ENCODE measurements at regions not wholly inside any gene's neighbourhood (a gene's known extent, or its start where the extent isn't known, plus 50 kb on each side); places are given as distances from the start of the nearest gene placed in this dataset.

- no peak for DNase-seq
- Mint-ChIP-seq H3K27ac (no peak overlapping the region), H3K4me3 (no peak overlapping the region), H3K27me3 (no peaks in the 10 kb centered on the region), H3K9me3 (peaks cover 0 to 4% (median 0%) of the 10 kb centered on the region in 3 donors), H3K4me1 (no peaks in the 10 kb centered on the region), H3K36me3 (no peaks in the 10 kb centered on the region)
- Histone ChIP-seq H3K4me3 (ENCODE audit: control insufficient read depth in 1 of 2, extremely low read depth in 1 of 2, low read length in 1 of 2) (no peak overlapping the region), H3K9me3 (no peaks in the 10 kb centered on the region), H3K27ac (ENCODE audit: low read length) (no peak overlapping the region), H3K36me3 (ENCODE audit: control insufficient read depth in 2 of 2, extremely low read depth in 1 of 2, insufficient read depth in 1 of 2, low read length in 1 of 2) (no peaks in the 10 kb centered on the region), H3K4me1 (ENCODE audit: control insufficient read depth in 1 of 2, extremely low read depth in 1 of 2, insufficient read depth in 2 of 2, low read length in 2 of 2) (no peaks in the 10 kb centered on the region), H3K27me3 (replicated peaks in 1 of 2; ENCODE audit: control insufficient read depth in 2 of 2, extremely low read depth in 1 of 2, insufficient read depth in 2 of 2, low read length in 1 of 2) (no peaks in the 10 kb centered on the region)
- ChIA-PET POLR2A (no interaction called here), CTCF (no interaction called here)
- ATAC-seq (replicated peaks in 1 of 4) = no peak
- no CpG with 5 or more reads among the region's 1 CpG for WGBS (ENCODE audit: insufficient coverage)
These were observed 567.3 kb upstream of the ZNF804A start for GRCh38 chr2:184030989-184031388.

DNA sequence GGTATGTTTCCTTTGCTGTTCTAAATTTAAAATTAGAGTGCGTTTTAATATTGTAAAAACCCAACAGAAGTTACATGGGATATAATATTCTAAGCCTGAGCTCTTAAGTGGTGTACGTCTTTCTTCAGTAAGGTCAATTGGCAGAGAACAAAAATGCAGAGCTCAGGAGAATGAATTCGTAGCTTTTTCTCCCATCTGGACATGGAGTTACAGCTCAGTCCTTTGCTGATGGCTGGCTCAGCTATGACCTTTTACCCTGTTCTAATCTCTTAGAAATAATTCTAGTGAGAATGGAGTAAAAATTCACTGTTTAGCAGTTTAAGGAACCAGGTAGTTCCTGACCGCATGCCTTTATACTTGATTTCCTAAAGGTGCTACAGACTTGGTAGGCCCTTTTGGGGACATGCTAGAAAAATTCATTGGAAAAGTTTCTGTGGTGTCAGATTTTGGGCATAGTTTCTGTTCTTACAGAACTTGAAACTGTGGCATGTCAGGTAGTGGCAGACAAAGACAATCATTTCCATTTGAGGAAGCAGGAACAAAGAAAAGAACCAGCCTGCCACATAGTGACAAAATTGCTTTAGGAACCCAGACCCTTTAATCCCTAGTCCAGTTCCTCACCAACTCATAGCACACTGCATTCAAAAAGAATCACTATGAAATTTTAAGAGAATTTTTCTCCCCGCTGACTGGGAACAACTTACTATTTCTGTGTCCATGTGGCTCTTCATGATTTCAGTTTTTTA lies 566.8 kb upstream of the ZNF804A start:
- Mint-ChIP-seq H3K4me1 (no peaks in the 10 kb centered on the region), H3K27me3 (no peaks in the 10 kb centered on the region), H3K4me3 (no peak overlapping the region), H3K9me3 (peaks cover 0 to 4% (median 0%) of the 10 kb centered on the region in 3 donors), H3K27ac (no peak overlapping the region), H3K36me3 (no peaks in the 10 kb centered on the region)
- Histone ChIP-seq H3K36me3 (ENCODE audit: control insufficient read depth in 2 of 2, extremely low read depth in 1 of 2, insufficient read depth in 1 of 2, low read length in 1 of 2) (no peaks in the 10 kb centered on the region), H3K9me3 (no peaks in the 10 kb centered on the region), H3K27me3 (replicated peaks in 1 of 2; ENCODE audit: control insufficient read depth in 2 of 2, extremely low read depth in 1 of 2, insufficient read depth in 2 of 2, low read length in 1 of 2) (no peaks in the 10 kb centered on the region), H3K27ac (ENCODE audit: low read length) (no peak overlapping the region), H3K4me3 (ENCODE audit: control insufficient read depth in 1 of 2, extremely low read depth in 1 of 2, low read length in 1 of 2) (no peak overlapping the region), H3K4me1 (ENCODE audit: control insufficient read depth in 1 of 2, extremely low read depth in 1 of 2, insufficient read depth in 2 of 2, low read length in 2 of 2) (no peaks in the 10 kb centered on the region)
- no peak for ATAC-seq (replicated peaks in 1 of 4)
- ChIA-PET CTCF (no interaction called here), POLR2A (no interaction called here)
- WGBS (ENCODE audit: insufficient coverage) = 93% methylated on average over 2 of the region's 5 CpGs
- DNase-seq = no peak

GRCh38 chr2:184032983-184033382 lies 565.3 kb upstream of the ZNF804A start:
- peaks cover 0 to 4% (median 0%) of the 10 kb centered on the region in 3 donors for H3K9me3 Mint-ChIP-seq
- Histone ChIP-seq H3K9me3 (no peaks in the 10 kb centered on the region), H3K27me3 (replicated peaks in 1 of 2; ENCODE audit: control insufficient read depth in 2 of 2, extremely low read depth in 1 of 2, insufficient read depth in 2 of 2, low read length in 1 of 2) (no peaks in the 10 kb centered on the region), H3K4me1 (ENCODE audit: control insufficient read depth in 1 of 2, extremely low read depth in 1 of 2, insufficient read depth in 2 of 2, low read length in 2 of 2) (no peaks in the 10 kb centered on the region), H3K36me3 (ENCODE audit: control insufficient read depth in 2 of 2, extremely low read depth in 1 of 2, insufficient read depth in 1 of 2, low read length in 1 of 2) (no peaks in the 10 kb centered on the region), H3K4me3 (ENCODE audit: control insufficient read depth in 1 of 2, extremely low read depth in 1 of 2, low read length in 1 of 2) (no peak overlapping the region), H3K27ac (ENCODE audit: low read length) (no peak overlapping the region)
- POLR2A ChIA-PET = no interaction called here
- WGBS (ENCODE audit: insufficient coverage) = no CpG with 5 or more reads among the region's 4 CpGs
- H3K4me3 Mint-ChIP-seq = no peak overlapping the region
- H3K27ac Mint-ChIP-seq = no peak overlapping the region
- CTCF ChIA-PET = no interaction called here
- ATAC-seq (replicated peaks in 1 of 4) (no peak), DNase-seq (no peak)
- H3K4me1 Mint-ChIP-seq = no peaks in the 10 kb centered on the region
- H3K27me3 Mint-ChIP-seq = no peaks in the 10 kb centered on the region
- H3K36me3 Mint-ChIP-seq = no peaks in the 10 kb centered on the region

GRCh38 chr2:184037273-184037672 lies 561.1 kb upstream of the ZNF804A start:
- Mint-ChIP-seq H3K4me3 (no peak overlapping the region), H3K4me1 (no peaks in the 10 kb centered on the region), H3K27me3 (no peaks in the 10 kb centered on the region), H3K27ac (no peak overlapping the region), H3K9me3 (peaks cover 0 to 7% (median 4%) of the 10 kb centered on the region in 3 donors), H3K36me3 (no peaks in the 10 kb centered on the region)
- no peak for ATAC-seq (replicated peaks in 1 of 4)
- Histone ChIP-seq H3K36me3 (ENCODE audit: control insufficient read depth in 2 of 2, extremely low read depth in 1 of 2, insufficient read depth in 1 of 2, low read length in 1 of 2) (no peaks in the 10 kb centered on the region), H3K27ac (ENCODE audit: low read length) (no peak overlapping the region), H3K4me3 (ENCODE audit: control insufficient read depth in 1 of 2, extremely low read depth in 1 of 2, low read length in 1 of 2) (no peak overlapping the region), H3K27me3 (replicated peaks in 1 of 2; ENCODE audit: control insufficient read depth in 2 of 2, extremely low read depth in 1 of 2, insufficient read depth in 2 of 2, low read length in 1 of 2) (no peaks in the 10 kb centered on the region), H3K9me3 (no peaks in the 10 kb centered on the region), H3K4me1 (ENCODE audit: control insufficient read depth in 1 of 2, extremely low read depth in 1 of 2, insufficient read depth in 2 of 2, low read length in 2 of 2) (no peaks in the 10 kb centered on the region)
- DNase-seq = no peak
- no CpG with 5 or more reads among the region's 3 CpGs for WGBS (ENCODE audit: insufficient coverage)
- POLR2A ChIA-PET = no interaction called here
- CTCF ChIA-PET = no interaction called here

GRCh38 chr2:184039493-184039892 lies 558.8 kb upstream of the ZNF804A start:
- H3K27me3 ChIP-seq (replicated peaks in 1 of 2; ENCODE audit: control insufficient read depth in 2 of 2, extremely low read depth in 1 of 2, insufficient read depth in 2 of 2, low read length in 1 of 2) = no peaks in the 10 kb centered on the region
- Mint-ChIP-seq H3K27ac (no peak overlapping the region), H3K36me3 (no peaks in the 10 kb centered on the region), H3K27me3 (no peaks in the 10 kb centered on the region), H3K4me3 (no peak overlapping the region), H3K4me1 (no peaks in the 10 kb centered on the region), H3K9me3 (peaks cover under 1 to 7% (median 7%) of the 10 kb centered on the region in 3 donors)
- no peaks in the 10 kb centered on the region for H3K36me3 ChIP-seq (ENCODE audit: control insufficient read depth in 2 of 2, extremely low read depth in 1 of 2, insufficient read depth in 1 of 2, low read length in 1 of 2)
- CTCF ChIA-PET = no interaction called here
- no peak for ATAC-seq (replicated peaks in 1 of 4)
- POLR2A ChIA-PET = no interaction called here
- DNase-seq = no peak
- no peak overlapping the region for H3K4me3 ChIP-seq (ENCODE audit: control insufficient read depth in 1 of 2, extremely low read depth in 1 of 2, low read length in 1 of 2)
- no CpG with 5 or more reads among the region's 3 CpGs for WGBS (ENCODE audit: insufficient coverage)
- no peak overlapping the region for H3K27ac ChIP-seq (ENCODE audit: low read length)
- no peaks in the 10 kb centered on the region for H3K9me3 ChIP-seq
- H3K4me1 ChIP-seq (ENCODE audit: control insufficient read depth in 1 of 2, extremely low read depth in 1 of 2, insufficient read depth in 2 of 2, low read length in 2 of 2) = no peaks in the 10 kb centered on the region

- ATAC-seq (replicated peaks in 1 of 4) (no peak), DNase-seq (no peak)
- peaks cover 5 to 11% (median 7%) of the 10 kb centered on the region in 3 donors for H3K9me3 Mint-ChIP-seq
- Histone ChIP-seq H3K36me3 (ENCODE audit: control insufficient read depth in 2 of 2, extremely low read depth in 1 of 2, insufficient read depth in 1 of 2, low read length in 1 of 2) (no peaks in the 10 kb centered on the region), H3K4me1 (ENCODE audit: control insufficient read depth in 1 of 2, extremely low read depth in 1 of 2, insufficient read depth in 2 of 2, low read length in 2 of 2) (no peaks in the 10 kb centered on the region), H3K27me3 (replicated peaks in 1 of 2; ENCODE audit: control insufficient read depth in 2 of 2, extremely low read depth in 1 of 2, insufficient read depth in 2 of 2, low read length in 1 of 2) (no peaks in the 10 kb centered on the region), H3K4me3 (ENCODE audit: control insufficient read depth in 1 of 2, extremely low read depth in 1 of 2, low read length in 1 of 2) (no peak overlapping the region), H3K9me3 (no peaks in the 10 kb centered on the region), H3K27ac (ENCODE audit: low read length) (no peak overlapping the region)
- H3K4me1 Mint-ChIP-seq = no peaks in the 10 kb centered on the region
- no peak overlapping the region for H3K4me3 Mint-ChIP-seq
- H3K27me3 Mint-ChIP-seq = no peaks in the 10 kb centered on the region
- H3K27ac Mint-ChIP-seq = no peak overlapping the region
- POLR2A ChIA-PET = no interaction called here
- CTCF ChIA-PET = no interaction called here
- no CpG with 5 or more reads among the region's 1 CpG for WGBS (ENCODE audit: insufficient coverage)
- no peaks in the 10 kb centered on the region for H3K36me3 Mint-ChIP-seq
These were observed 558.1 kb upstream of the ZNF804A start for GRCh38 chr2:184040230-184040629.

DNA sequence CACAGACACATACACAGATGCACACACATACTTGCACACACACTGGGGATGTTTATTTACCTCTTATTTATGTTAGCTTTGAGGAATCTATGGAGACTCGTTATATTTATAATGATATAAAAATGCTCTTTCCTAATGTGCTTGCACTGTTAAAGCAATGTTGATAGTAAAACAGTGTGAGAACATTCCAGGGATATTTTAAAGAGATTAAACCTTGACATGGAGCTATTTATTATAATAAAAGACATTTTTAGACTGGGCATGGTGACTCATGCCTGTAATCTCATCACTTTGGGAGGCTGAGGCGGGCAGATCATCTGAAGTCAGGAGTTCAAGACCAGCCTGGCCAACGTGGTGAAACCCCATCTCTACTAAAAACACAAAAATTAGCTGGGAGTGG lies 557.3 kb upstream of the ZNF804A start:
- no peak overlapping the region for H3K27ac ChIP-seq (ENCODE audit: low read length)
- DNase-seq (no peak), ATAC-seq (replicated peaks in 1 of 4) (no peak)
- POLR2A ChIA-PET = no interaction called here
- no peaks in the 10 kb centered on the region for H3K4me1 ChIP-seq (ENCODE audit: control insufficient read depth in 1 of 2, extremely low read depth in 1 of 2, insufficient read depth in 2 of 2, low read length in 2 of 2)
- H3K27me3 ChIP-seq (replicated peaks in 1 of 2; ENCODE audit: control insufficient read depth in 2 of 2, extremely low read depth in 1 of 2, insufficient read depth in 2 of 2, low read length in 1 of 2) = no peaks in the 10 kb centered on the region
- CTCF ChIA-PET = no interaction called here
- Mint-ChIP-seq H3K4me1 (no peaks in the 10 kb centered on the region), H3K27me3 (no peaks in the 10 kb centered on the region), H3K27ac (no peak overlapping the region), H3K9me3 (peaks cover 5 to 15% (median 6%) of the 10 kb centered on the region in 3 donors), H3K36me3 (no peaks in the 10 kb centered on the region), H3K4me3 (no peak overlapping the region)
- no CpG with 5 or more reads among the region's 3 CpGs for WGBS (ENCODE audit: insufficient coverage)
- no peaks in the 10 kb centered on the region for H3K9me3 ChIP-seq
- H3K4me3 ChIP-seq (ENCODE audit: control insufficient read depth in 1 of 2, extremely low read depth in 1 of 2, low read length in 1 of 2) = no peak overlapping the region
- H3K36me3 ChIP-seq (ENCODE audit: control insufficient read depth in 2 of 2, extremely low read depth in 1 of 2, insufficient read depth in 1 of 2, low read length in 1 of 2) = no peaks in the 10 kb centered on the region
